ENCODE measurements at regions not wholly inside any gene's neighbourhood (a gene's known extent, or its start where the extent isn't known, plus 50 kb on each side); places are given as distances from the start of the nearest gene placed in this dataset.

GRCh38 chr11:115924744-115925567 is 420.7 kb upstream of the CADM1 start:
- H3K4me3 ChIP-seq (ENCODE audit: low read depth, low read length) = peak overlapping the region; percentile 11
- no peak for TF ChIP-seq CTCF (IDR thresholded peaks at IDR 0.05; ENCODE audit: borderline replicate concordance, insufficient read depth, low read depth, low read length)

GRCh38 chr11:115922876-115923275 is 418.7 kb upstream of the CADM1 start:
- H3K4me3 ChIP-seq (ENCODE audit: low read depth, low read length) = no peak overlapping the region
- no peak for TF ChIP-seq CTCF (IDR thresholded peaks at IDR 0.05; ENCODE audit: borderline replicate concordance, insufficient read depth, low read depth, low read length)

- no peak for TF ChIP-seq CTCF (IDR thresholded peaks at IDR 0.05; ENCODE audit: borderline replicate concordance, insufficient read depth, low read depth, low read length)
- no peak overlapping the region for H3K4me3 ChIP-seq (ENCODE audit: low read depth, low read length)
Observed at GRCh38 chr11:115921986-115922385, 417.8 kb upstream of the CADM1 start.

GRCh38 chr11:115921540-115921939 is 417.3 kb upstream of the CADM1 start:
- TF ChIP-seq CTCF (IDR thresholded peaks at IDR 0.05; ENCODE audit: borderline replicate concordance, insufficient read depth, low read depth, low read length) = no peak
- H3K4me3 ChIP-seq (ENCODE audit: low read depth, low read length) = no peak overlapping the region

- H3K4me3 ChIP-seq (ENCODE audit: low read depth, low read length) = no peak overlapping the region
- TF ChIP-seq CTCF (IDR thresholded peaks at IDR 0.05; ENCODE audit: borderline replicate concordance, insufficient read depth, low read depth, low read length) = no peak
Observed at GRCh38 chr11:115920841-115921480, 416.7 kb upstream of the CADM1 start.

- TF ChIP-seq CTCF (IDR thresholded peaks at IDR 0.05; ENCODE audit: borderline replicate concordance, insufficient read depth, low read depth, low read length) = no peak
- H3K4me3 ChIP-seq (ENCODE audit: low read depth, low read length) = no peak overlapping the region
Observed at GRCh38 chr11:115920092-115920461, 415.9 kb upstream of the CADM1 start.

Measured in GM12875 (cell line).